Activated CD4-positive, alpha-beta T cell treated with anti-CD3 and anti-CD28 coated beads, Interleukin-2, Interleukin-6, amounts not matched to agents 100 ng/mL and 50 ng/mL, durations not matched to agents 16 hours and 8 hours (primary cell): ENCODE measurements at regions not wholly inside any gene's neighbourhood (a gene's known extent, or its start where the extent isn't known, plus 50 kb on each side); places are given as distances from the start of the nearest gene placed in this dataset.
"Not testable (repeated sequence)": the region's sequence is repeated elsewhere in the genome, so short reads cannot be mapped to it uniquely, and the experiment has no call there.

Experiments
- DNase-seq: peaks from one replicate; pipeline ENCODE4 v3.0.0-alpha.2; 2020

DNA sequence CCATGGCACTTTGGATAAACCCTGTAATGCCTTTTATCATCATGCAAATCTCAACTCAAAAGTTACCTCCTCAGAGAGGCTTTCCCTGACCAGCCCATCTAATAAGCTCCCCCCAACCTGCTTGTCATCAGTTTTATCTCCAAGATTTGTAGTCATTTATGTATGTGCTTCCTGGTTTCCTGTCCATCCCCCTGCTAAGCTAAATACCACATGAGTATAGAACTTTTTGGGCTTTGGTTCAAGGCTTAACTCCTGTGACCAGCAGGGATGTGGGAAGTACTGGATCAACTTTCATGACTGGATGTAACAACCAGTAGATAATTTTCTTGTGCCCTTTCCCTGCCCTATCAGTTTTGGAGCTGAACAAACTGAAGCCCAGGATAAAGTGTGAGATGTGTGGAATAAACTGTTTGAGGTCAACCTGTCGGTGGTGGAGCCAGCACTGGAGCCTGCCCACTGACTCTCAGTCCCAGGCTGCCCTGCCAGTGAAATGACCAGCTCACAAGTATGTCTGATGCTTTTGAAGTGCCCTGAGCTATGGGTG lies 148.6 kb downstream of the CYP26A1 start:
- no peak for DNase-seq

DNA sequence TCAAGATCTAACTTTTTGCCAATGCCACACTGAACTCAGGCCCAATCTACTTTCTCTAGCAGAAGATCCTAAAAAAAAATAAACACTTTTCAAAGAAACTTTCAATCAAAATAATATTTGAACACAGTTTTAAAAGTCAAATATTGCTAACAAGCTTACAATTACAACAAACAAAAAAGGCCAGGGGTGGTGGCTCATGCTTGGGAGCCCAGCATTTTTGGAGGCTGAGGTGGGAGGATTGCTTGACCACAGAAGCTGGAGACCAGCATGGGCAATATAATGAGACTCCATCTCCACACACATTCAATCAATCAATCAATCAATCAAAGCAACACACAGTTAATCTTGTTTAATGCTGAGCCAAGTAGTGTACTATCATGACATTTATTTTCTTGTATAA lies 149.2 kb downstream of the CYP26A1 start:
- no peak for DNase-seq

GRCh38 chr10:93223336-93223735 lies 149.6 kb downstream of the CYP26A1 start:
- no peak for DNase-seq

- DNase-seq, result no peak
Observed at GRCh38 chr10:93224005-93224779, 150.5 kb downstream of the CYP26A1 start.

DNA sequence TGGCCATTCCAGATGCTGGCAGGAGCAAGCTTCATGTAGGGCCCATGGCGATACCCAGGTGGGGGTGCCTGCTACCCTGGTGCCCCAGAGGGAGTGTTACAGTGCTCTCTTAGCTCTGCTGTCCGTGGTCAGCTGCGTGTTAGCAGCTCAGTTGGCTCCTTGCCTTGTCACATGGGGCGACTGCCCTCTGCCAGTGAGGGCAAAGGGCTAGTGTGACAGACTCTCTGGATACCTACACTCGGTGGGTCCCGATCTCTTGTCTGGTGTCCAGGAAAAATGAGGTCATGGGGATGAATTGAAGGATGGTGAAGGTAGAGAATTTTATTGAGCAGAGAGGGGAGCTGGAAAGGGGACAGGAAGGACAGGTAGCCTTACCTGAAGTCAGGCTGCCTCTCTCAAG lies 152.2 kb downstream of the CYP26A1 start:
- no peak for DNase-seq

- no peak for DNase-seq
Observed at GRCh38 chr10:93226619-93227018, 152.9 kb downstream of the CYP26A1 start.

- DNase-seq, result not testable (repeated sequence)
Observed at GRCh38 chr10:93230596-93230995, 156.9 kb downstream of the CYP26A1 start.

GRCh38 chr10:93232159-93232558 lies 158.5 kb downstream of the CYP26A1 start:
- DNase-seq, result not testable (repeated sequence)

- not testable (repeated sequence) for DNase-seq
Observed at GRCh38 chr10:93234940-93235339, 161.2 kb downstream of the CYP26A1 start.

- DNase-seq, result no peak
Observed at GRCh38 chr10:93235686-93236085, 162.0 kb downstream of the CYP26A1 start.

- DNase-seq, result no peak
Observed at GRCh38 chr10:93236393-93237040, 162.8 kb downstream of the CYP26A1 start.

DNA sequence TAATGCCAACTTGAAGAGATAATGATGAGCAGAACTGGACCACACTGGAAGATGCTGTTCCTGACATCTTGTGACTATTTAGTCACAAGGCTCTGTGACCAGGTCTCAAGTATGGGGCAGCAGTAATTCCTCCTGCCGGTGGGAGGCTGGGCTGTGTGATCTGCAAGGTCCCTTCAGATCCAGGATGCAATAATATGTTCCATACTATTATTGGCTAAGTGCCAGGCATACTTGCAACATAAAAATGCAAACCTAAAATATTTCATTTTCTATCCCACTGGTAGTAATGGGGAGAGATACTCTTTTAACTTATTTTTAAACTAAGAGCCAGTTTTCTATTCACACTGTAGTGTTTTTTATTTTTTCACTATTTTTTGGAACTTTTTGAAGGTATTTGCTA lies 171.5 kb downstream of the CYP26A1 start:
- DNase-seq, result no peak

DNA sequence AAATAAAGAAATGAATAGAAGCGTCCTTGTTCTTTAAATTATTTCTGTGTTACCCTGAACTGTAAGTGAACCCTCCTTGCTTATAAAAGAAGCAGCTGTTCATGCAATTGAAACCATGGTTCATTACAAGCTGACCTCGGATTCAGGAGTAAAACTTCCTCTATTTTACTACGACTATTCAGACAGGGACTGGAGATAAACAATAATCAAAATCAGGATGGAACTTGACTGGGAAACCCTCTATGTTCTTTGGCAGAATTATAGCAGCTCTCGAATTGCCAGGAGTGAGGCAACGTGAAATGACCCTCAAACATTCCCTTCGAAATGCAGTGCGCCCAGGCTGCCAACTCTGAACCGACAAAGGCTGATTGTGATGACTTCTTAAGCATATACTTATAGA lies 172.1 kb downstream of the CYP26A1 start:
- no peak for DNase-seq

- no peak for DNase-seq
Observed at GRCh38 chr10:93248583-93249227, 175.0 kb downstream of the CYP26A1 start.

DNA sequence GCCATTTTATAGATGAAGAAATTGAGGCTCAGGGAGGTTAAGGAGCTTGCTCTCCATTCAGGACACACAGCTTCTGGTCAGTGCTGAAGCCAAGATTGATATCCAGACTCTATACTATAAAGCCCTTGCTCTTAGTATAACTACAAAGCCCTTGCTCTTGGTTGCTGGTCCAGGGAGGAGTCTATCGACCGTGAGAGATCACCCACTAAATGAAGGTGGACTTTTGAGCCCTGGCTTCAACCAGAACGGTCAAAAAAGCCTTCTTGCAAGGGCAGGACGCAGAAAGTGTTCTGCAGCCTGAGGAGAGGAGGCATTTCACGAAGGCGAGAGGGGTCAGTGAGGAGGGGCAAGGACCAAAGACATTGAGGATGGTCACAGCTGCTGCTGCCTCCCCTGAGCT lies 176.3 kb downstream of the CYP26A1 start:
- DNase-seq, result no peak

GRCh38 chr10:93254180-93254853 lies 180.6 kb downstream of the CYP26A1 start:
- no peak for DNase-seq

DNA sequence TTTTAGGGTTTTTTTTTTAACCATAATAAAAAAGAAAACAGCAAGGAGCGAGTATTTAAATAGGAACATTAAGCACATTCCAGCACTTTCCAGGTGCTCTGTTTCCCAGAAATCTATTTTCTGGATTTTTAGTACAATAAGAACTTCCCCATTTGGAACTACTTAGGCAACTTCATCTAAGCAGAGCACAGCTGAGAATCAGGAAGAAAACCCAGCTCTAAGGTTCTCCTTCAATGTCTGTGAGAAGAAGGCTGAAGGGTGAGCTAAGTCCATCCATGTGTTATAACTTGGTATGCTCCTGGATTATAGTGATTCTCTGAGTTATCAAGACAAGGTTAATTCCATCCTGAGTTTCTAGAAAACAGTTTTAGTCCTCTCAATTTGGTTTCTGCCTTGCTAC lies 181.9 kb downstream of the CYP26A1 start:
- no peak for DNase-seq
